MM.1S (cell line): ENCODE measurements at regions not wholly inside any gene's neighbourhood (a gene's known extent, or its start where the extent isn't known, plus 50 kb on each side); places are given as distances from the start of the nearest gene placed in this dataset.

Experiments
- DNase-seq: peaks from one replicate; pipeline ENCODE4 v3.0.0-alpha.2; 2015
- H2AFZ ChIP-seq: fragments of 300-600 bp; sonication (generic); 2 replicates; pipeline ENCODE4 v1.6.0; 2016; ENCODE audit warnings: antibody characterized with exemption, low read length
- H3F3A ChIP-seq: fragments of 300-600 bp; sonication (generic); 2 replicates; pipeline ENCODE4 v1.6.1; 2016; ENCODE audit warnings: mild to moderate bottlenecking, antibody characterized with exemption, low read length, moderate library complexity, mixed read lengths; ENCODE audit not compliant: insufficient read depth
- H3K27ac ChIP-seq: fragments of 300-600 bp; sonication (generic); 2 replicates; pipeline ENCODE4 v1.5.1; 2016; ENCODE audit warnings: mild to moderate bottlenecking, low read length
- H3K27me3 ChIP-seq: fragments of 300-600 bp; sonication (generic); replicated peaks from 2 replicates; pipeline ENCODE4 v1.6.0; 2016; ENCODE audit warnings: low read length; ENCODE audit not compliant: insufficient read depth
- H3K36me3 ChIP-seq: fragments of 300-600 bp; sonication (generic); replicated peaks from 2 replicates; pipeline ENCODE4 v1.6.1; 2016; ENCODE audit warnings: mild to moderate bottlenecking, low read length, mixed read lengths; ENCODE audit not compliant: insufficient read depth
- H3K4me1 ChIP-seq: fragments of 300-600 bp; sonication (generic); 2 replicates; pipeline ENCODE4 v1.6.1; 2016; ENCODE audit warnings: low read length, mixed read lengths
- H3K4me2 ChIP-seq: fragments of 300-600 bp; sonication (generic); 2 replicates; pipeline ENCODE4 v1.6.0; 2016; ENCODE audit warnings: low read depth, low read length
- H3K4me3 ChIP-seq: fragments of 300-600 bp; sonication (generic); 2 replicates; pipeline ENCODE4 v1.5.1; 2016; ENCODE audit warnings: low read length, mixed read lengths
- H3K79me2 ChIP-seq: fragments of 300-600 bp; sonication (generic); 2 replicates; pipeline ENCODE4 v1.6.1; 2016; ENCODE audit warnings: mixed run types, low read length, mixed read lengths
- H3K9ac ChIP-seq: fragments of 300-600 bp; sonication (generic); 2 replicates; pipeline ENCODE4 v1.6.1; 2016; ENCODE audit warnings: low read length, mixed read lengths
- H3K9me2 ChIP-seq: fragments of 300-600 bp; sonication (generic); replicated peaks from 2 replicates; pipeline ENCODE4 v1.6.1; 2016; ENCODE audit warnings: mild to moderate bottlenecking, low read length, mixed read lengths; ENCODE audit not compliant: insufficient read depth
- H3K9me3 ChIP-seq: fragments of 300-600 bp; sonication (generic); replicated peaks from 2 replicates; pipeline ENCODE4 v1.6.1; 2016; ENCODE audit warnings: mild to moderate bottlenecking, low read length, mixed read lengths; ENCODE audit not compliant: insufficient read depth
- H4K20me1 ChIP-seq: fragments of 300-600 bp; sonication (generic); 2 replicates; pipeline ENCODE4 v1.6.1; 2016; ENCODE audit warnings: mild to moderate bottlenecking, low read length, moderate library complexity, mixed read lengths; ENCODE audit not compliant: insufficient read depth
- CTCF ChIP-seq: fragments of 300-600 bp; sonication (generic); IDR thresholded peaks from 2 replicates; pipeline ENCODE4 v1.5.1; 2016; ENCODE audit warnings: antibody characterized with exemption, low read length, mixed read lengths
- EZH2 ChIP-seq: fragments of 300-600 bp; sonication (generic); optimal IDR thresholded peaks from 2 replicates; pipeline ENCODE3; 2017; ENCODE audit warnings: low read depth, mild to moderate bottlenecking, antibody characterized with exemption, low read length, mixed read lengths
- EZH2phosphoT487 ChIP-seq: fragments of 300-600 bp; sonication (generic); IDR thresholded peaks from 2 replicates; pipeline ENCODE4 v1.6.1; 2018; ENCODE audit warnings: antibody characterized with exemption, low read length

- Histone ChIP-seq H3K4me1 (no peaks in the 10 kb centered on the region), H3K36me3 (no peaks in the 10 kb centered on the region), H3K9me3 (no peaks in the 10 kb centered on the region), H3K4me3 (no peak overlapping the region), H4K20me1 (no peaks in the 10 kb centered on the region), H3F3A (no peaks in the 10 kb centered on the region), H2AFZ (no peak overlapping the region), H3K9me2 (no peaks in the 10 kb centered on the region), H3K79me2 (no peaks in the 10 kb centered on the region), H3K27ac (no peak overlapping the region), H3K9ac (no peak overlapping the region), H3K27me3 (no peaks in the 10 kb centered on the region), H3K4me2 (no peak overlapping the region)
- TF ChIP-seq EZH2phosphoT487 (no peak), CTCF (no peak), EZH2 (no peak)
- no peak for DNase-seq
These were observed 198.0 kb downstream of the CAAP1 start for GRCh38 chr9:26694381-26695297.

GRCh38 chr9:26689041-26689440, 203.6 kb downstream of the CAAP1 start:
- H3K4me2 ChIP-seq = no peak overlapping the region
- TF ChIP-seq CTCF = no peak
- no peak for TF ChIP-seq EZH2
- TF ChIP-seq EZH2phosphoT487 = no peak
- H3K27me3 ChIP-seq = no peaks in the 10 kb centered on the region
- H3K9me2 ChIP-seq = no peaks in the 10 kb centered on the region
- DNase-seq = no peak
- H3K4me3 ChIP-seq = no peak overlapping the region
- H3F3A ChIP-seq = no peaks in the 10 kb centered on the region
- no peak overlapping the region for H3K9ac ChIP-seq
- H3K9me3 ChIP-seq = no peaks in the 10 kb centered on the region
- no peak overlapping the region for H2AFZ ChIP-seq
- no peaks in the 10 kb centered on the region for H4K20me1 ChIP-seq
- no peaks in the 10 kb centered on the region for H3K36me3 ChIP-seq
- H3K27ac ChIP-seq = no peak overlapping the region
- no peaks in the 10 kb centered on the region for H3K4me1 ChIP-seq
- no peaks in the 10 kb centered on the region for H3K79me2 ChIP-seq

- Histone ChIP-seq H3K4me1 (no peaks in the 10 kb centered on the region), H3K27ac (no peak overlapping the region), H3K9me2 (no peaks in the 10 kb centered on the region), H3F3A (no peaks in the 10 kb centered on the region), H3K36me3 (no peaks in the 10 kb centered on the region), H3K79me2 (no peaks in the 10 kb centered on the region), H3K9me3 (no peaks in the 10 kb centered on the region), H3K4me3 (no peak overlapping the region), H4K20me1 (no peaks in the 10 kb centered on the region), H3K9ac (no peak overlapping the region), H3K27me3 (no peaks in the 10 kb centered on the region), H3K4me2 (no peak overlapping the region), H2AFZ (no peak overlapping the region)
- TF ChIP-seq EZH2phosphoT487 = no peak
- TF ChIP-seq EZH2 = no peak
- no peak for TF ChIP-seq CTCF
- no peak for DNase-seq
These were observed 205.2 kb downstream of the CAAP1 start for GRCh38 chr9:26687421-26687820.
